A673 (cell line): ENCODE measurements at regions not wholly inside any gene's neighbourhood (a gene's known extent, or its start where the extent isn't known, plus 50 kb on each side); places are given as distances from the start of the nearest gene placed in this dataset.

Experiments used
- EZH2 ChIP-seq: fragments of 200-600 bp; sonication (generic); IDR thresholded peaks from 2 replicates; pipeline ENCODE4 v1.6.1; 2017; ENCODE audit warnings: borderline replicate concordance, low read depth, mild to moderate bottlenecking, mixed read lengths, antibody characterized with exemption, low read length; ENCODE audit not compliant: poor library complexity, severe bottlenecking
- TF ChIP-seq, protein P1 (sequence below): fragments of 300-800, 200-600 bp; sonication (generic); conservative IDR thresholded peaks from 2 replicates; pipeline ENCODE4 v1.5.1; 2017; ENCODE audit warnings: low read depth, mild to moderate bottlenecking, antibody characterized with exemption, low read length, moderate library complexity, mixed read lengths

DNA sequence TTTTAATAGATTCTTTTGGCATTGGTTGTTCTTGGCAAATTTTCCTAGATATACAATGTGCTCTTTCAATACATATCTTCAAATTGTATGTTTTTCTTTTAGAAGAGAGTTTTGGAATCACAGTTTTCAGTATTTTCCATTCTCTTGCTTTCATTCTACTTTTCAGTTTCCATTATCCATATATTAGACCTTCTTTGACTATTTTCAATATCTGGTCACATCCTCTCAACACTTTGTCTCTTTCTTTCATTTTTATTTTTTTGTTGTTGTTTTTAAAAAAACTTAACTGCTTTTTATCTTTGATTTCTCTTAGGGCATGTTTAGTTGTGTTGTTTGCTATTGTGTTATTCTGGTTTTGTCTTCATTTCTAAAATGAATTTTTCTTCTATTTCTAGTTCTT lies 59.9 kb upstream of the CLMN start:
- TF ChIP-seq, protein P1, sequence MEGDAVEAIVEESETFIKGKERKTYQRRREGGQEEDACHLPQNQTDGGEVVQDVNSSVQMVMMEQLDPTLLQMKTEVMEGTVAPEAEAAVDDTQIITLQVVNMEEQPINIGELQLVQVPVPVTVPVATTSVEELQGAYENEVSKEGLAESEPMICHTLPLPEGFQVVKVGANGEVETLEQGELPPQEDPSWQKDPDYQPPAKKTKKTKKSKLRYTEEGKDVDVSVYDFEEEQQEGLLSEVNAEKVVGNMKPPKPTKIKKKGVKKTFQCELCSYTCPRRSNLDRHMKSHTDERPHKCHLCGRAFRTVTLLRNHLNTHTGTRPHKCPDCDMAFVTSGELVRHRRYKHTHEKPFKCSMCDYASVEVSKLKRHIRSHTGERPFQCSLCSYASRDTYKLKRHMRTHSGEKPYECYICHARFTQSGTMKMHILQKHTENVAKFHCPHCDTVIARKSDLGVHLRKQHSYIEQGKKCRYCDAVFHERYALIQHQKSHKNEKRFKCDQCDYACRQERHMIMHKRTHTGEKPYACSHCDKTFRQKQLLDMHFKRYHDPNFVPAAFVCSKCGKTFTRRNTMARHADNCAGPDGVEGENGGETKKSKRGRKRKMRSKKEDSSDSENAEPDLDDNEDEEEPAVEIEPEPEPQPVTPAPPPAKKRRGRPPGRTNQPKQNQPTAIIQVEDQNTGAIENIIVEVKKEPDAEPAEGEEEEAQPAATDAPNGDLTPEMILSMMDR = no peak
- no peak for TF ChIP-seq EZH2
